GF-D8 (cell line): ENCODE measurements at regions not wholly inside any gene's neighbourhood (a gene's known extent, or its start where the extent isn't known, plus 50 kb on each side); places are given as distances from the start of the nearest gene placed in this dataset.
"Not testable (repeated sequence)": the region's sequence is repeated elsewhere in the genome, so short reads cannot be mapped to it uniquely, and the experiment has no call there.

Experiments used
- DNase-seq: peaks from one replicate; lab custom pipeline; 2025; lab: John Stamatoyannopoulos, UW

- not testable (repeated sequence) for DNase-seq
Measured at GRCh38 chr20:29320216-29320949, 1937.1 kb upstream of the DEFB115 start.

GRCh38 chr20:29323631-29324515, 1933.6 kb upstream of the DEFB115 start:
- DNase-seq: not testable (repeated sequence)

- not testable (repeated sequence) for DNase-seq
Measured at GRCh38 chr20:29324516-29325303, 1932.8 kb upstream of the DEFB115 start.

DNA sequence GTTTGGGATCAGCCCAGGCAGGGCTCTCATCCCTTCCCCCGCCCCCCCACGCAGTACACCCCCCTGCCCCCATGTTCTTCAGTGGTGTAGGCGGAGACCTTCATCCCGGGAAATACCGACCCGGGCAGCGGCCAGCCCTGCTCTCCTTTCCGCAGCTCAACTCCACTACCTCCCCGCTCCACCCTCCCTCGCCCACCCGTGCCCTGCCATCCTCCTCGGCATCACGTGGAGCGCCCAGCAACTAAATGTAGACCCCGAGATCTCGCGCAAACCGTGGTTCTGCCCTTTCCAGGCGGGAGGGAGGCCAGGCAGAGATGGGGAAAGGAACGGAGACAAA, 1932.2 kb upstream of the DEFB115 start:
- no peak for DNase-seq

- DNase-seq: not testable (repeated sequence)
Measured at GRCh38 chr20:29325781-29326180, 1931.7 kb upstream of the DEFB115 start.

- no peak for DNase-seq
Measured at GRCh38 chr20:29326376-29327070, 1930.9 kb upstream of the DEFB115 start.

- DNase-seq: not testable (repeated sequence)
Measured at GRCh38 chr20:29327600-29328420, 1929.7 kb upstream of the DEFB115 start.

GRCh38 chr20:29330429-29331115, 1926.9 kb upstream of the DEFB115 start:
- not testable (repeated sequence) for DNase-seq

GRCh38 chr20:29349836-29350235, 1907.6 kb upstream of the DEFB115 start:
- DNase-seq: no peak

DNA sequence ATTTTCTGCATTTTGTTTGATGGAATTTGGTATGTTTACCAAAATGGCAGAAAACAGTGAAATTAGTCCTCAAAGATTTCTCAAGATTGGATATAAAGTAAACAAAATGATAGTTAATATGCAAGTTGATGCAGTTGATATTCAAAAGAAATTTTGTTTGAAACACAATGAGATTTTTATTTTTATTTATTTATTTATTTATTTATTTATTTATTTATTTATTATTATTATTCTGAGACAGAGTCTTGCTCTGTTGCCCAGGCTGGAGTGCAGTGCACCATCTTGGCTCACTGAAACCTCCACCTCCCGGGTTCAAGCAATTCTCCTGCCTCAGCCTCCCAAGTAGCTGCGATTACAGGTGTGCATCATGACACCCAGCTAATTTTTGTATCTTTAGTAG, 1881.5 kb upstream of the DEFB115 start:
- DNase-seq: not testable (repeated sequence)

- not testable (repeated sequence) for DNase-seq
Measured at GRCh38 chr20:29392853-29393252, 1864.6 kb upstream of the DEFB115 start.

GRCh38 chr20:29408034-29408695, 1849.3 kb upstream of the DEFB115 start:
- DNase-seq: no peak

GRCh38 chr20:29408707-29409106, 1848.8 kb upstream of the DEFB115 start:
- DNase-seq: not testable (repeated sequence)

DNA sequence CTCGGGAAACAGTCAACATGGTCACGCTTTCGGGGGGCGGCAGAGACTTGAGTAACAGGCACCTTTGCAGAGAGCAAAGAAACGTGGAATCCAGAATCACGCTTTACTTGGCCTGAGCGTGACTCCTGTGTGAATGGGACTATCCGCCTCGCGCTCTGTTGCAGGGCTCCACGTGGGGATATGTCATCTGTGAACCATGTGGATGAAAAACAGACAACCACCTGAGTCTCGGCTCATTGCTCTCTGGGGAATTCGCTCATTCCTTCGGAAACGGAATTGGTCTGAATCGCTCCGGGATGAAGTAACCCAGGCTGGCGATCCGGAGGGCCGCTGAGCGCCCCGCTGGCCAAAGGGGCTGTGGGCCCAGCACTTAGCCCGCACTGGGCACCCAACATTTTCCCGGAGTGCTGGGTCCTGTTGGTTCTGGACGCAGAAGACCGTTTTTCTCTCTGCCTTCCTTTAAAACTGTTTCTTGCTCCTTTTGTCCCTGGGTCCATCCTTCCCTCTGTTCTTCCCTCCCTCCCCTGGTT, 1848.2 kb upstream of the DEFB115 start:
- DNase-seq: not testable (repeated sequence)

- no peak for DNase-seq
Measured at GRCh38 chr20:29409833-29410805, 1847.3 kb upstream of the DEFB115 start.

GRCh38 chr20:29410806-29411457, 1846.5 kb upstream of the DEFB115 start:
- no peak for DNase-seq

DNA sequence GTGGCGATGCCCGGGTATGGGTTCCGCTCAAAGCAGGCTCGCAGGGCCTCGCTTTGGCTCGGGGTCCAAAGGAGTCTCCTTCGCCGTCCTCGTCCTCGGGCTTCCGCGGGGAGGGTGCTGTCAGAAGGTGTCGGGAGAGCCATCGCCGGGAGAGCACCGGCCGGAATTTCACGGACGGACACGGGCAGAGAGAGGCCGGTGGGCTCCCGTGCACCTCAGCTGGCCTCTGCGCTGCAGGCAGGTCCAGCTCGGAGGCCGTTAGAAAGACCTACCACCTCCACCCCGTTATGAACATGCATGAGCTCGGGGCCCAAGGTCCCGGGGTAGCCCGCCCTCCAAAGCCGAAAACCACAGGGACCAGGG, 1846.0 kb upstream of the DEFB115 start:
- not testable (repeated sequence) for DNase-seq

DNA sequence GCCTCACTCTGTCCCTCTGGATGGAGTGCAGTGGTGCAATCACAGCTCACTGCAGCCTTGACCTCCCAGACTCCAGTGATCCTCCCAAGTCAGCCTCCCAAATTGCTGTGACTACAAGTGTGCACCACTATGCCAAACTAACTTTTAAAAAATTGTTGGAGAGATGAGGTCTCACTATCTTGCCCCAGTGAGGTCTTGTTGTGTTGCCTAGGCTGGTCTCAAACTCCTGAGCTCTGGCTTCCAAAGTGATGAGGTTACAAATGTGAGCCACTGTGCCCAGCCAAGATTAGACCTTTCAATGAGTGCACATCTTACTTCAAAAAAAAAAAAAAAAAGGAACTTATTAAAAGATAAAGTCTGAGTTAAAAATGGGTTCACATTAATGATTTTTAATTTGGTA, 1838.1 kb upstream of the DEFB115 start:
- no peak for DNase-seq
